NCI-H1048 (cell line): ENCODE measurements at regions not wholly inside any gene's neighbourhood (a gene's known extent, or its start where the extent isn't known, plus 50 kb on each side); places are given as distances from the start of the nearest gene placed in this dataset.

Experiments used
- DNase-seq: peaks from one replicate; lab custom pipeline; 2025; lab: John Stamatoyannopoulos, UW

DNA sequence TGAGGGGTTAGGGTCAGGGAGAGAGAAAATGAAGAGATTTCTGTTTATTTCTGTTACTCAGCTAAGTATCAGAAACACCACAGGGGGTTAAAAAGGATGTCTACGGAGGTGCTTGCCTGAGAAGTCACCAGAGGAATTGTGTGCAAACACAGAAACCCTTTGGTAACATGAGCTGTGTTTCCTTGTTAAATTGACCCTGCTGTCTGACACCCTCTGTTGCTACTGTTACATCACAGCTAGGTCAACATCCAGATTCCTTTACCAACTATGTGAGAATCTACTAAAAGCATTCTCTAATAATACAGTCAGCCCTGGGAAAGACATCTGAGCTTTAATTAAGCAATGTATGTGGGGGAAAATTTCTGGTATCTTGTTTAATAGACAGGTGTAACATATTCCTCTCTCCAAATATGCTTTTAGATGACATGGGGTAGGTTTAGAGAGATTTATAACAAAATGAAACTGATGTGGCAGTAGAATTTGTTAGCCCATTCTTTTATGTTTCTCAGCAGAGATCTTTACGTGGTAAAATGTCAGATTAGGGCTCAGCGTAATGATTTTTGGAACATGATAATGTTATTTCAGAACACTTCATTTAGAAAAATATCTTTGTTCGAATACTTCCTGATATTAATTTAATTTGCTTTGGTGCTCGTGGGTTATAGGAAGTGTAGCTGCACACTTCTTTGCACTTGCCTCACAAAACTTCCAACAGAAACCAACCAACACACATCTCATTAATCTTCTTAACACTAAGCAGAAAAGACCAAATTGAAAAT is 168.0 kb upstream of the AHR start:
- no peak for DNase-seq

DNA sequence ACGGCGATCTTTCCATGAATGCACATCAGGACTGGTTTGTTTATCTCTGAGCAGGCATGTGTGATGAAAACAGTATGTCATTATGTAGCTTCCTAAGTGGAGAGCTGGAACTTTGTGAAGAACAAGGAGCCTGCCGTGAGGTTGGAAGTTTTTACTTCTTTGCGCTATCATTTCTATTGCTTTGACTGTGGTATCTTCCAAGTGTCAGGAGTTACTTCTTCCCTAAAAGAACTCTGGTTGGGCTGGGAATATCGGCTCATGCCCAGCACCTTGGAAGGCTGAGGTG is 167.4 kb upstream of the AHR start:
- DNase-seq, result no peak

- no peak for DNase-seq
Observed at GRCh38 chr7:17131983-17132655, 166.3 kb upstream of the AHR start.

DNA sequence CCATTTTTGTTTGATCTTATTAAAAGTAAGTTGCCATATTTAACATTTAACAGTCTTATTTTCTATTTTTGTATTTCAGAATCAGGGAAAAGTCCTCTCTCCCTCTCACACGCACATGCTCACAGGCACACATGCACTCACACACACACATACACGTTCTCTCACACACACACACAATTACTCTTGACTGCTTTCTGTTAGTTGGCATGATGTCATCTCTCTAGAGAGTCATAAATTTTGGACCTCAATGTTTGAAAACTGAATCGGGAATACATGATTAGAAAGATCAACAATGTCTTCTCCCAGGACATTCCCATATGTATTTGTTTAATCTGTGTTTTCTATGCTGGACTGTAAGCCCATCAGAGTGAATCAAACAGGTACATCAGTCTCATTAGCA is 165.7 kb upstream of the AHR start:
- DNase-seq, result no peak

- DNase-seq, result no peak
Observed at GRCh38 chr7:17133977-17134376, 164.5 kb upstream of the AHR start.

GRCh38 chr7:17134786-17135185 is 163.7 kb upstream of the AHR start:
- no peak for DNase-seq

DNA sequence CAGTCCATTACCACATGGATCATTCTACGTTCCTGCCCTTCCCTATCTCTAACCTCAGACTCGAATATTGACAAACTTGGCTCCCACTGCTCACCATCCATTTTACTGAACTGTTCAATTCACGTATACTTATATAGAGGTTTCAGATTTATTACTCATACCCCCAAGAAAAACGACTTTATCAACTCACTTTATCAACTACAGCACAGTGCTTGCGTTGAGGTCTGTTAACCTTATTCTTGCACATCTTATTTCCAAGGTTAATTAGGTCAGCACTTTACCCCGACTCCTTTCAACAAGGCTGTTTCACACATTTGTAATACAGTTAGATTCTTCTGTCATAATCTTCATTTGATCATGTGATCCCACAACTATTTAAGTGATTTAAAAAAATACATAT is 162.3 kb upstream of the AHR start:
- no peak for DNase-seq

GRCh38 chr7:17139081-17139480 is 159.4 kb upstream of the AHR start:
- DNase-seq, result no peak

GRCh38 chr7:17140406-17140805 is 158.0 kb upstream of the AHR start:
- no peak for DNase-seq

- no peak for DNase-seq
Observed at GRCh38 chr7:17142831-17143541, 155.5 kb upstream of the AHR start.

DNA sequence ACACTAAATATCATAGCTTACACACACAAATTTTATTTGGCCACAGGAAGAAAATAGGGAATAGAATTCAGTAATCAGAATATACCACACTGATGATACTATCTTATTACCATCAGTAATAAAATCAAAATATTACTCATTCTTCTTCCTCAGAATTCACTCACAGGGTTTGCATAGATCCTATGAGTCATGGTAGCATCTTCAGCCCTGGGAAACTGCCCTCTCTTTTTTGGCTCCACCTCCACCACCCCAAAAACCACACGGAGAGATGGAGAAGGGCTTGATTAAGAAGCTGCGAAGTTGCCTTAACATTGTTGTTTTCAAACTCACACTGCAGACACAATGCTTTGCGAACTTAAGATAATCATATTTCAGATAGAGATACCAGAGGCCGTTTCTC is 154.1 kb upstream of the AHR start:
- DNase-seq, result no peak

DNA sequence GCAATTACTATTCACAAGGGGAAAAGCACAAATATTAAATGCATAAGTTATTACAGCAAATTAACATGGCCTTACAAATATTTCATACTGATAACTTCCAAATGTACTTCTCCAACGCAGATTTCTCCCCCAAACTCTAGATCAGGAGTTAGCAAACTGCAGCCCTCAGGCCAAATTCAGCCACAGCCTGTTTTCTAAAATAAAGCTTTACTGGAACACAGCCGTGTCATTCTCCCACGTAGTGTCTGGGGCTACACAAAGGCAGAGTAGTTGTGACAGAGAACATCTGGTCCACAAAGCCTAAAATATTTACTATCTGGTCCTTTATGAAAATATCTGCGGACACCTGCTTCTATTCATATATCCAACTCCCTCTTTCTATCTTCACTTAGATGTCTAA is 151.8 kb upstream of the AHR start:
- no peak for DNase-seq

DNA sequence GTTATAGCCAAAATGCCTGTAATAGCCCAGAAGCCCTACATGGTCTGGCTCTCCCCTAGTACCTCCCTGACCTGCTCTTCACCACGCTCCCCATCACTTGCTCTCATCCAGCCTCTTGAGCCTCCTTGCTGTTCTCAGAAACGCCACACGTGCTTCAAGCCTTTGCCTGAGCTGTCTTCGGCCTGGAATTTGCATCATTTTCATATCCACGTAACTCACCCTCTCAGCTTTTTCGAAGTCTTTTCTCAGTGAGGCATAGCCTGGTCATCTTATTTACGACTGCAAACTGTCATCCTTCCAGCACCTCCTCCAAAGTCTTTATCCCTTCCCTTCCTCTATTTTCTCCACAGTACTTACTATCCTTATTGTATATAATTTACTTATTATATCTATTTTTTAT is 151.0 kb upstream of the AHR start:
- DNase-seq, result no peak

- no peak for DNase-seq
Observed at GRCh38 chr7:17150018-17150417, 148.4 kb upstream of the AHR start.

- no peak for DNase-seq
Observed at GRCh38 chr7:17152721-17153120, 145.7 kb upstream of the AHR start.

GRCh38 chr7:17153536-17153935 is 144.9 kb upstream of the AHR start:
- DNase-seq, result no peak

DNA sequence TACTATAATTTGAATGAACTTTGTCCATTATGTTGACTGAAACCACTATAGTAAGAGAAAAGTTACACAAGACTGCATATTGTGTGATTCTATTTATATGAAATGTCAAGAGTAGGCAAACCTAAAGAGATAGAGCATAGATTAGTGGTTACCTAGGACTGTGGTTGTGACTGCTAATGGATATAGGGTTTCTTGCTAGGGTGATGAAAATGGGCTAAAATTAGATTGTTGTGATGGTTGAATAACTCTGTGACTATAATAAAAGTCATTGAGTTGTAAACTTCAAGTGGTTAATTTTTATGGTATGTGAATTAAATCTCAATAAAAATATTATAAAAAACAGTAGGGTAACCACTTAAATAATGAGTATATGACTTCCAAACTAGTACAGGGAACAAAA is 142.9 kb upstream of the AHR start:
- no peak for DNase-seq

- DNase-seq, result no peak
Observed at GRCh38 chr7:17158261-17158660, 140.2 kb upstream of the AHR start.

DNA sequence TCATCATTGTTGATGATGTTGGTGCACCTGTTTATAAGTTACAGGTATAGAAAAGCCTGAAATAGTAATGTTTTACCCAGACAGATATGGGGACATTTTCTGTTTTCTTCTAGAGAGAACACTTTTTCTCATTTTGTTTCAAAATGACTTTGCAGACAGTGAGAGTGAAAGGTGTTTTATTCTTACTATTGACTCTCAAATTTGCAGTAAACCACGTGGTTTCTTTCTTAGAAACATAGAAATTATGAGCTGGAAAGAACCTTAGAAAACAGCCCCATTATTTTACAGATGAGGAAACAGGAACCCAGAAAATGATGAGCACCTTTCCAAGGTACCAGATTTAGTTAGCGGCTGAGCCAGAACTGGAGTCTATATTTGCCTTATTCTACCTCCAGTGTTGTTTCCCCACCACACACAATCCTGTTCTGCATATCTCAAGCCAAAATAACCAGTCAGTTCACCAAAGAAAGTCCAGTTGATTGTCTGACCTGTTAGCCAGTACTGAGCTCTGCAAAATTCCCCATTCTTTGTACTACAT is 138.9 kb upstream of the AHR start:
- no peak for DNase-seq

DNA sequence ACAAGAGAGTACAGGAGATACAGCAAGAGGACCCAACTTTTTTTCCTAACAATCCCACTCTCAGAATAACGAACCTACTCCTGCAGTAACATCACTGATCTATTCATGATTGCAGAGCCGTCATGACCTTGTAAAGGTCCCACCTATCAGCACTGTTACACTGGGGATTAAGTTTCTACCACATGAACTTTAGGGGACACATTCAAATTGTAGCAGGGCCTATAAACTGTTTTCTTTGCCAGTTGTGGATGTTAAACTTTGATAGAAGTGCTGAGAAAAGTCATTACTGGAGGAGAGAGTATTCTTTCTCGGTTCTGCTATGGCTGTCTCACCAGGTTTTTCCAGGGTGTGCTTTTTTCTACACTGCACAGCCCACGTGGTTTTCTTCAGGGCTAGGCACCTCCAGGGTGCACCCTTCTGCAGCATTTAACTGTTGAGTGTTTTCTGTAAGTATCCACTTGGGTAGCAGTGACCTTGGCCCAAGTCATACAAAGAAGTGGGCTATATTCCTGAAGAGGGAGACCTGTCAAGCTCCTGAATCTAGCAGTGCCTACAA is 131.6 kb upstream of the AHR start:
- DNase-seq, result no peak

- DNase-seq, result no peak
Observed at GRCh38 chr7:17168416-17168815, 130.0 kb upstream of the AHR start.

- no peak for DNase-seq
Observed at GRCh38 chr7:17171427-17171826, 127.0 kb upstream of the AHR start.
